GM19455 (cell line): ENCODE measurements at regions not wholly inside any gene's neighbourhood (a gene's known extent, or its start where the extent isn't known, plus 50 kb on each side); places are given as distances from the start of the nearest gene placed in this dataset.
"Not testable (repeated sequence)": the region's sequence is repeated elsewhere in the genome, so short reads cannot be mapped to it uniquely, and the experiment has no call there.

Experiments used
- ATAC-seq: cut with Tn5 transposase; IDR thresholded peaks from one replicate; pipeline ENCODE4 v1.9.1; 2021; ENCODE audit not compliant: unreplicated experiment

- peak; percentile 57 for ATAC-seq
Measured at GRCh38 chrY:14344648-14345333, 179.5 kb upstream of the NLGN4Y start.

GRCh38 chrY:14351590-14351989, 172.7 kb upstream of the NLGN4Y start:
- no peak for ATAC-seq

GRCh38 chrY:14356154-14356553, 168.2 kb upstream of the NLGN4Y start:
- ATAC-seq = no peak

- ATAC-seq = no peak
Measured at GRCh38 chrY:14360748-14361500, 163.4 kb upstream of the NLGN4Y start.

- no peak for ATAC-seq
Measured at GRCh38 chrY:14373608-14374007, 150.7 kb upstream of the NLGN4Y start.

GRCh38 chrY:14378217-14378616, 146.1 kb upstream of the NLGN4Y start:
- ATAC-seq = no peak

GRCh38 chrY:14410549-14411030, 113.7 kb upstream of the NLGN4Y start:
- ATAC-seq = not testable (repeated sequence)

GRCh38 chrY:14411334-14411733, 113.0 kb upstream of the NLGN4Y start:
- ATAC-seq = no peak

- no peak for ATAC-seq
Measured at GRCh38 chrY:14436546-14436945, 87.8 kb upstream of the NLGN4Y start.

- ATAC-seq = no peak
Measured at GRCh38 chrY:14437626-14438025, 86.7 kb upstream of the NLGN4Y start.

GRCh38 chrY:14438395-14438794, 85.9 kb upstream of the NLGN4Y start:
- no peak for ATAC-seq

- ATAC-seq = no peak
Measured at GRCh38 chrY:14444550-14444949, 79.8 kb upstream of the NLGN4Y start.

GRCh38 chrY:14468151-14468683, 56.1 kb upstream of the NLGN4Y start:
- ATAC-seq = no peak

- no peak for ATAC-seq
Measured at GRCh38 chrY:14472421-14472820, 51.9 kb upstream of the NLGN4Y start.

GRCh38 chrY:14473320-14473719, 51.0 kb upstream of the NLGN4Y start:
- ATAC-seq = no peak
